Type B pancreatic cell (in vitro differentiated cells): ENCODE measurements at regions not wholly inside any gene's neighbourhood (a gene's known extent, or its start where the extent isn't known, plus 50 kb on each side); places are given as distances from the start of the nearest gene placed in this dataset.

Experiments
- DNase-seq: peaks from one replicate; pipeline ENCODE4 v3.0.0; 2021; ENCODE audit warnings: mixed read lengths; ENCODE audit not compliant: unreplicated experiment; ENCODE audit errors: extremely low spot score
- H3K27ac Mint-ChIP-seq: 2 replicates; pipeline ENCODE4 v1.8.0; 2021; ENCODE audit warnings: mild to moderate bottlenecking, mixed read lengths
- H3K27me3 Mint-ChIP-seq: 2 replicates; pipeline ENCODE4 v1.8.0; 2021; ENCODE audit warnings: mixed read lengths
- H3K36me3 Mint-ChIP-seq: 2 replicates; pipeline ENCODE4 v1.8.0; 2021; ENCODE audit warnings: mixed read lengths
- H3K4me1 Mint-ChIP-seq: one replicate; pipeline ENCODE4 v1.8.0; 2021; ENCODE audit warnings: mixed read lengths; ENCODE audit not compliant: unreplicated experiment
- H3K4me3 Mint-ChIP-seq: 2 replicates; pipeline ENCODE4 v1.8.0; 2021; ENCODE audit warnings: mild to moderate bottlenecking, mixed read lengths
- H3K9me3 Mint-ChIP-seq: 2 replicates; pipeline ENCODE4 v1.8.0; 2021; ENCODE audit warnings: mixed read lengths
- CTCF ChIP-seq: fragments of 200-600 bp; sonication (generic); conservative IDR thresholded peaks from 2 replicates; pipeline ENCODE4 v1.5.0; 2021; ENCODE audit warnings: antibody characterized with exemption, mild to moderate bottlenecking

DNA sequence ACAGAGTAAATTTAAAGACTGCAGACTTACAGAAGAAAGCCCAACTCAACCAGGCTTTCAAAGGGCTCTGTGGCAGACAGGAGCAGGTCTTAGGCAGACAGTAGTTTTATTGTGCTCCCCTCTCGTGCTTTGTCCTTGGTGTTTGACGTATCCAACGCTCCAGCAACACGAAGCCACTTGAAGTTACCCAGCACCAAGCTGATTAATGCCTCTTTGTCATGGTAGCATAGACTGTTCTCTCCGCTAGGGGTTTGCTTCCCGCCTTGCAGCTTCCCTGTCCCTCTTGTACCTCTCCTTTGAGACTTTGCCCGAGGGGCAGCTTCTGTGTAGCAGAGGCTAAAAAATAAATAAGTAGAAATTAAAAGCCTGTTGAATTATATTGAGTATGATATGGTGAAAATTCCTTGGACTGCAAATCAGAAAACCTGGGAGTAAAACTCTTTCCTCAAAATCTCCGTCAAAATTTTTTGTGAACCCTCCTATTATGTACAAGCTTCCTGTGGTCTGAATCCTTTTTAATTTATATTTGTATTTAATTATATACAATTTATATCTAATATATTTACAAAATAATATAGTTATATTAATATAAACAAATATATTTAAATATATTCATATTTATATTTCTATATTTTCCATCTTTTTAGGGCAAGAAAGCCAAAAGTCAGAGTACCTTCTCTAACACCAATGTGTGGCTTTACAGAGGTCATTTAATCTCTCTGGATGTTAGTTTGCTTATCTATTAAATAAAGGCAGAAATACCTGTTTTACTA, 405.4 kb downstream of the DMAC1 start:
- Mint-ChIP-seq H3K9me3 (peaks cover 3% of the 10 kb centered on the region), H3K4me1 (peaks cover 5% of the 10 kb centered on the region), H3K4me3 (no peak overlapping the region), H3K27me3 (no peaks in the 10 kb centered on the region), H3K36me3 (no peaks in the 10 kb centered on the region), H3K27ac (no peak overlapping the region)
- no peak for TF ChIP-seq CTCF
- no peak for DNase-seq

- H3K9me3 Mint-ChIP-seq, result peaks cover 3% of the 10 kb centered on the region
- H3K4me3 Mint-ChIP-seq, result no peak overlapping the region
- no peaks in the 10 kb centered on the region for H3K36me3 Mint-ChIP-seq
- peaks cover 4% of the 10 kb centered on the region for H3K27me3 Mint-ChIP-seq
- no peak for TF ChIP-seq CTCF
- peaks cover 5% of the 10 kb centered on the region for H3K4me1 Mint-ChIP-seq
- no peak for DNase-seq
- no peak overlapping the region for H3K27ac Mint-ChIP-seq
Measured at GRCh38 chr9:7392148-7392547, 407.4 kb downstream of the DMAC1 start.

DNA sequence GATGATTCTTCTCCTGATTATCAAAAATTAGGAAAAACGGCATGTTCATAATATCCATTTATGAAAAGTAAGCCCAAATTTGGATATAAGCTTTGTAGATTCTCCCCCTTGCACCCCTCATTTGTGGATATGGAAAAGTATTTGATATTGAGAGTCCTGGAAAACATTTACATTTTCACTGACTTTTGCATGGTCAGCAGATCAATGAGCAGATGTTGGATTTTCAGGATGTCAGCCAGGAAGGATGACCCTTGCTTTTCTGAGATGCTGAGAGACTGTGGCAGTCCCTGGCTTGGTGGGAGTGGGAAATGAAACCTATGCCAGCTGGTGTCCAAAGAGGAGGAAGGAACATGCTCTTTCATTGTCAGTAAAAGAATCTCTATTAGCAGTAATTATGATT, 410.8 kb downstream of the DMAC1 start:
- Mint-ChIP-seq H3K4me1 (peaks cover 8% of the 10 kb centered on the region), H3K27ac (no peak overlapping the region), H3K9me3 (peaks cover 3% of the 10 kb centered on the region), H3K27me3 (peaks cover 4% of the 10 kb centered on the region), H3K4me3 (no peak overlapping the region), H3K36me3 (no peaks in the 10 kb centered on the region)
- no peak for DNase-seq
- no peak for TF ChIP-seq CTCF

DNA sequence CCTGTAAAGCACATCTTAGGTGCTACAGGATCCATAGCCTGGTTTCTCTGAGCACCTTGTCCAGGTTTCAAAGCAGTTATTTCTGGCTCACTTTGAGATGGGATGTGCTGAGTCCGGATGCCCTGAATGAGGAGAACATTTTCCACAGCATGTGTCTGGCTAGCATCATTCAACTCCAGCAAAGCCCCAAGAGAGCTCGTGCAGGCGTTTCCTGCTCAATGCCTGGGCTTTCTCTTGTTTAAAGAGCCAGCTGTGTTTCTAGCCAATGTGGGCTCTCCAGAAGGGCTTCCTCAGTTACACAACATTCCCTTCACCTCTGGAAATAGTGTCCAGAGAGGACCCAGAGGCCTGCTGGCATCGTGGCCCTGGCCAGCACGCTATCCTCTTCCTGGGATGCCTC, 411.7 kb downstream of the DMAC1 start:
- H3K27me3 Mint-ChIP-seq, result peaks cover 4% of the 10 kb centered on the region
- no peak for TF ChIP-seq CTCF
- no peak for DNase-seq
- peaks cover 8% of the 10 kb centered on the region for H3K4me1 Mint-ChIP-seq
- H3K9me3 Mint-ChIP-seq, result peaks cover 3% of the 10 kb centered on the region
- H3K36me3 Mint-ChIP-seq, result no peaks in the 10 kb centered on the region
- H3K4me3 Mint-ChIP-seq, result no peak overlapping the region
- H3K27ac Mint-ChIP-seq, result no peak overlapping the region

DNA sequence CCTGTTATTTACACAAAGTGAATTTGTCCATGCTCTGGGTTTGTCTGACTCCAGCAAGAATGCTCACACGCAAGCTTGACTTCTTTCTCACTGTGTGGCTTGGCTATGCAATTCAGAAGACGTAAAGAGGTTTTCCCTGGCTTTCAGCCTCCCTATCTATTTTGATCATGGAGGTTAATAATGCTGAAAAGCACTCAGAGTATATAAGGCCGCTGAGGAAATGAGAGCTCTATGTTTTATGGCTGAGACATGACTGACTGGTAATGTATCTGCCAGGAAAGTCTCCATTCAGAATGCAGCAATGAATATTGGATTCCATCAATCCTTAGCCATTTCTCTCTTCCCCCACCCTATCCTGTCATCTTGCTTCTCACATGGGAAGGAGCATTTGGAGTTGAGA, 417.3 kb downstream of the DMAC1 start:
- H3K27ac Mint-ChIP-seq, result no peak overlapping the region
- H3K36me3 Mint-ChIP-seq, result no peaks in the 10 kb centered on the region
- no peaks in the 10 kb centered on the region for H3K9me3 Mint-ChIP-seq
- peaks cover 11% of the 10 kb centered on the region for H3K4me1 Mint-ChIP-seq
- no peaks in the 10 kb centered on the region for H3K27me3 Mint-ChIP-seq
- H3K4me3 Mint-ChIP-seq, result no peak overlapping the region
- DNase-seq, result no peak
- TF ChIP-seq CTCF, result no peak
